NCI-H2227 treated with DMSO at 0.1 percent for 48 hours (cell line): ENCODE measurements at regions not wholly inside any gene's neighbourhood (a gene's known extent, or its start where the extent isn't known, plus 50 kb on each side); places are given as distances from the start of the nearest gene placed in this dataset.
"Not testable (repeated sequence)": the region's sequence is repeated elsewhere in the genome, so short reads cannot be mapped to it uniquely, and the experiment has no call there.

Experiments
- DNase-seq: peaks from one replicate; lab custom pipeline; 2025; lab: John Stamatoyannopoulos, UW

- no peak for DNase-seq
These were observed 466.7 kb upstream of the MYT1L start for GRCh38 chr2:2797797-2798196.

- DNase-seq = no peak
These were observed 465.1 kb upstream of the MYT1L start for GRCh38 chr2:2796207-2796606.

DNA sequence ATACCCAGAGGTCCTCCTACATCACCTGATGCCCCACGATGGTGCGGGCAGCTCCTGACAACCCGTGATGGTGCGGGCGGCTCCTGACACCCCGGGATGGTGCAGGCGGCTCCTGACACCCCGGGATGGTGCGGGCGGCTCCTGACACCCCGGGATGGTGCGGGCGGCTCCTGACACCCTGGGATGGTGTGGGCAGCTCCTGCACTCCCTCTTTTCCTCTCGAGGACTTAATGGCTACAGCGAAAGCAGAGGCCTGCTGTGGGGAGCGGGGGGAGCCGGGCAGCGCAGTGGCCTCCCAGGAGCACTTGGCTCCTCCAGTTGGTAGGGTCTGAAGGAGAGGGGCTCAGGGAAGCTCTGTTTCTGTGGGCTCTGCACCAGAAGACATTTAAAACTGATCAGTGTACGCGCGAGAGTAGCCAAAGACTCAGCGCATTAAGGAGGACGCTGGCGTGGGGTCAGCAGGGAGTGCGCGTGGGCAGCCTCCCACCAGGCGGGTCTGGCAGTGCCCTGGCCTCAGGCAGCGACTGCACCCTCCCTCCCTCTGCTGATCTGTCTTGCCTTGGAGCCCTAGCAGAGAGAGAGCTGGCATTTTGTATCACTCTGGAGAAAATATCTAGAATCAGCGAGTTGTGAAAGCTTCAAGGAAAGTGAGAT lies 464.5 kb upstream of the MYT1L start:
- DNase-seq = no peak

GRCh38 chr2:2793925-2794560 lies 463.0 kb upstream of the MYT1L start:
- DNase-seq = no peak

DNA sequence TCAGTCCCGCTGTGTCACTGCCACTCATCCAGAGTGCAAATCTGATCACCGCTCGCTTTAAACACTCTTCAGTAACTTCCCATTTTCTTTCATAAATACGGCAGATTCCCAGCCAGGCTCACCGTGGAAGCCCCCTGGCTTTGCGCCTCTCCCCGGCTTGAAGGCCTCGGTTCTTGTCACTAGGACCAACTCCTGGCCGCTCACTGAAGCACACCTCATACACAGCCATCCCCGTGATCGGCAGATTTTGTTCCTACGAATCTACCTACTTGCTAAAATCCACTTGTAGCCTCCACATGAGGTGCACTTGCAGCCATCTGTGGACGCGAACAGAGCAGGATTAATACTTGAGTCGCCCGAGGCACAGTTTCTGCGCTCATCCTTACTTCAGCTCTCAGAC lies 462.4 kb upstream of the MYT1L start:
- DNase-seq = no peak

DNA sequence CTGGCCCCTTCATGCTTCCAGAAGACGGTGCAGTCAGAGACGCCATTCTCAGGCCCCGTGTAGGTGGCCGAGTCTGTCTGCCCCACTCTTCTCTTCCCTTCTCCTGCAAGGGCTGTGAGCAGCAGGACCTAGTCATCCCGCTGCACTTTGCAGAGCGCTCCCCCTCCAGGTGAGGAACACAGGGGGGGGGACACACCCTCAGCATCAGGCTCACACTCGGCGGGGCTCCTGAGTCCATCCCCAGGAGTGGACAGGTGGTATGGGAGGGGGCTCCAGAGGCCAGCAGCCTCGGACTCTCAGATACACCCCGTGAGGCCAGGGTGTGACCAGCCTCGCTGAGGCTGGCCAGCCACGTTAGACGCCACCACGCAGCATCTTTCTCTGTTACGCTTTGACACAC lies 460.5 kb upstream of the MYT1L start:
- DNase-seq = no peak

DNA sequence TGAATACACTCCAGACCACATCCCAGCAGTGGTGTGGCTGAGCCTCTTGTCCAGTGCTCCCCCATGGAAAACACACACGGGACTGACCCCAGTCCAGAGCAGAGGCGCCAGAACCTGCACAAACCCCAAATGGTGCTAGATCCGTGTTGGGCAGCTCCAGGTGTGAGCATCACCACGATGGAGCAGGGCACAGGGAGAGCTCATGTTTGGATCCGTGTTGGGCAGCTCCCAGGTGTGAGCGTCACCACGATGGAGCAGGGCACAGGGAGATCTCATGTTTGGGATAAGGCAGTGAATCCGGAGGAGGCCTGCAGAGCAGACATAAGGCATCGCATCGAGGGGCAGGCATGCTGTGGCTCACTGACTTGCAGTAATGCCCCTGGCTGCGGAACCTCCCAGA lies 460.0 kb upstream of the MYT1L start:
- DNase-seq = no peak

GRCh38 chr2:2788076-2788475 lies 457.0 kb upstream of the MYT1L start:
- no peak for DNase-seq

DNA sequence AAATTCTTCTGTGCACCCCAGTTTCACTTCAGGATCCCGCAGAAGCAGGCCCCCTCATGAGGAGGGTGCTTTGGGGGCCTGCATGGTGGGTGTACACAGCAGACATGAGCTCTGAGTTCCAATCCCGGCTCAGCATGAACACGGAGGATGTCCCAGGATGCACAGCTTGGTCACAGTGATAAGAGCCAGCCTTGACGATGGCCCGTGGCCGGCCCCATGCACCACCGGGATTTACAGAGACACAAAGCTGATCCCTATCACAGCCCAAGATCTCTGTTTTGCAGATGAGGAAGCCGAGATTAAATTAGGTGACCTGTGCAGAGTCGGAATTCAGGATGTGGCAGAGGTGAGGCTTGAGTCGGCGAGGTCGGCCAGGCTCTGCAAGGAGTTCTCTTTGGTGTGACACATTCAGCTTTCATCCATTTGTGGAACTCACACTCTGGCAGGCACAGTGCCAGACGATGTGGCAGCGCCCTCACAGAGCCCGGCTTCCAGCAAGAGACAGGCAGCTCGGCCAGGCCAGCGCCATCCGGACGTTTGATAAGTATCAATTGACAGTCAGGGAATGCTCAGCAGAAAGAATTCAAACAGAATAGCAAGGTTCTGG lies 456.3 kb upstream of the MYT1L start:
- no peak for DNase-seq

DNA sequence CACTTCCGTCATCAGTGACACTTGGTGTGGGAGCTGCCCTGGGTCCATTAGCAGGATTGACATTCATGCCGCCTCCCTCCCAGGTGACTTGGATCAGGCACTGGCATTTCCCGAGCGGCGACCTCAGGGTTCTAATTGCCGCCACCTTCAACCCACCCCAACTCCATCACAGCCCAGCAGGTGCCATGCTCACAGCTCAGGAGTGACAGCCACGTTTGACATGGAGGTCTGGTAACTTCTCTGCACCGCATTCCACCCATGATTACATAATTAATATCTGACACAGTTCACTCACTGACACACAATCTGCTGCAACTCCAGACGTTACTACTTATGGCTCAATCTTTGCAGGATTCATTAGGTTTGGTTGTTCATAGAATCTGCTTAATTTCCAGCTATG lies 450.9 kb upstream of the MYT1L start:
- DNase-seq = no peak

DNA sequence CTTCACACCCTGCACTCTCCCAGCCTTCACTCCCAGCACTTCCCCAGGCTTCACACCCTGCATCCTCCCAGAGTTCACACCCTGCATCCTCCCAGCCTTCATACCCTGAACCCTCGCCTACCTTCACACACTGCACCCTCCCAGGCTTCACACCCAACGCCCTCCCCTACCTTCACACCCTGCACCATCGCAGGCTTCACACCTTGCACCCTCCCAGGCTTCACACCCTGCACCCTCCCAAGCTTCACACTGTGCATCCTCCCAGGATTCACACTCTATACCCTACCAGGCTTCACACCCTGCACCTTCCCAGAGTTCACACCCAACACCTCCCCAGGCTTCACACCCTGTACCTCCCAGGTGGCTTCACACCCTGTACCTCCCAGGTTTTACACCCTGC lies 448.7 kb upstream of the MYT1L start:
- DNase-seq = no peak

GRCh38 chr2:2777876-2778275 lies 446.8 kb upstream of the MYT1L start:
- no peak for DNase-seq

DNA sequence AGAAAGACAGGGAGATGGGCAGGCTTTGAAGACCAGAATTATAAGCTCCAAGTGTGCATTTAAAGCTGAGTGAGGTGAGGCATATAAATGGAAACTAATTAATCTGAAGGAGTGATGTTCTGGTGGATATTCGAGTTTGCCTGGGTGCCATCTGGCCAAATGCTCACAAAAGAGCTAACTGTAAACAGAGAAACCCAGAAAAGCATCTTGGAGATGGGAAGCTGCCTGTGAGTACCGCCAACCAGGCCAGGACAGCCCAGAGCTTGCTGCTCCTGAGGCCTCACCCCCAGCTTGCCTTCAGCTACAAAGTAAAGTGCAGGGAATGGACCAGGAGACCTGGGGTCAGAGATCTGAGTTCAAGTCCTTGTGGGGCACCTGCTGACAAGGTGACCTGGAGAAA lies 446.1 kb upstream of the MYT1L start:
- DNase-seq = no peak

DNA sequence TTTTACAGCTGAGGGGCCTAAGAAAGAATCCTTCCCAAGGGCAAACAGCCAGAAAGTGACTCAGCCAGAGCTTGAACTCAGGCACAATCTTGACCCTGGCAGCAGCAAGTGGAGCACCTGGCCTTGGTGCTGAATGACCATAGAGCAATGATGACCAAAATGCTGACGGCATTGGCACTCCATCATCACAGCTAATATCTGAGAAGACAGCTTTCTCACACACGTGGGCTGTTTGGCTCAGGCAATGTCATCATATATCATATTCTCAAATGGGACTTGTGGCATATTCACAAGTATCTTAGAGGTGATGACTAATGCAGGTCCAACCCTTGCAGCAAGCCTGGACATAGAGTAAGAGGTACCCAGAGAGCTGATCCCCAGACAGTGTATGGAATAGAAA lies 443.9 kb upstream of the MYT1L start:
- no peak for DNase-seq

DNA sequence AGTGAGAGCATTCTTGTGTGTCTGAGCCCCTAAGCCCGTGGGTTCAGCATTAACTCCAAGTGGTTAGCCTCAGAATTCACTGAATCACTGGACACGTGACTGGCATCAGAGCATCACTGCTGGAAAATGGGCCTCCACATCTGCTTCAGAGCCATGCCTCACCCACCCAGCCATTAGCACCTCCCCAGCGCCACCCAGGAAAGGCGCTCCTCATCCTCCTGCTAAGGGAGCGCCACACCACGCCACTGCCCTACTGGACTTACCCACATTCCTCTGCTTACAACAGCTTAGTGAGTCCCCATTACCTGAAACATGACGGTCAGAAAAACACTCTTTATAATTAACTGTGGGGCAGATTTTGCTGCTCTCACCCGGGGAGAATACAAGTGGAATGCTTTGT lies 442.6 kb upstream of the MYT1L start:
- DNase-seq = no peak

GRCh38 chr2:2773080-2773479 lies 442.0 kb upstream of the MYT1L start:
- not testable (repeated sequence) for DNase-seq

DNA sequence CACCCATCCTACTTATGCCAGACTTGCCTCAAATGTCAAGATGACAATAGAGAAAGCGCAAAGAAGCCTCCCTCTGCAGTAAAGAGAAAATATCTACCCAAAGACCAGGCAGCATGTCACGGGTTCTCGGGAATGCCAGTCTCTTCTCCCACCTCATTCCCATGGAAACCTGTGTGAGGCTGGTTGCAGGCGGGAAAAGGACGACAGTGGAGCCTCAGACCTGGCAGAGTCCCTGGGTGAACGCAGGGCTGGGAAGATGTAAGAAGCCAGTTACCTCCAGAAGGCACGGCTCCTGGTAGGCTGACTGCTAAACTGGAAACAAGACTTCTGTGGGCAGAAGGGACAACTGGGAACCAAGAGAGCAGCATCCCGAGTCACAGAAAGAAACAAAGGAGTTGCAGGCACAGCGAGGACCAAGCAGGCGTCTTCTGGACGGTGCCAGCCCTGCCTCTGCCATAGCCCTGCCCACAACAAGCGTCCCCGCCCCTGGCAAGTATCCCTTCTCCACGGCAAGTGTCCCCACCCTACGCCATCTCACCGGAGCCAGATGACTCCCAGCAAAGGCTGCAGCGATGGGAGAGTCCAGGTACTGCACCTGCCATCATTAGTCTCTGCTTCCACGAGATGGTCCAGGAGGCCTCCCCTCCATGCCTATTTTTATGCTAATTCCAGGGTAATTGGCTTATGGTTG lies 440.8 kb upstream of the MYT1L start:
- no peak for DNase-seq

DNA sequence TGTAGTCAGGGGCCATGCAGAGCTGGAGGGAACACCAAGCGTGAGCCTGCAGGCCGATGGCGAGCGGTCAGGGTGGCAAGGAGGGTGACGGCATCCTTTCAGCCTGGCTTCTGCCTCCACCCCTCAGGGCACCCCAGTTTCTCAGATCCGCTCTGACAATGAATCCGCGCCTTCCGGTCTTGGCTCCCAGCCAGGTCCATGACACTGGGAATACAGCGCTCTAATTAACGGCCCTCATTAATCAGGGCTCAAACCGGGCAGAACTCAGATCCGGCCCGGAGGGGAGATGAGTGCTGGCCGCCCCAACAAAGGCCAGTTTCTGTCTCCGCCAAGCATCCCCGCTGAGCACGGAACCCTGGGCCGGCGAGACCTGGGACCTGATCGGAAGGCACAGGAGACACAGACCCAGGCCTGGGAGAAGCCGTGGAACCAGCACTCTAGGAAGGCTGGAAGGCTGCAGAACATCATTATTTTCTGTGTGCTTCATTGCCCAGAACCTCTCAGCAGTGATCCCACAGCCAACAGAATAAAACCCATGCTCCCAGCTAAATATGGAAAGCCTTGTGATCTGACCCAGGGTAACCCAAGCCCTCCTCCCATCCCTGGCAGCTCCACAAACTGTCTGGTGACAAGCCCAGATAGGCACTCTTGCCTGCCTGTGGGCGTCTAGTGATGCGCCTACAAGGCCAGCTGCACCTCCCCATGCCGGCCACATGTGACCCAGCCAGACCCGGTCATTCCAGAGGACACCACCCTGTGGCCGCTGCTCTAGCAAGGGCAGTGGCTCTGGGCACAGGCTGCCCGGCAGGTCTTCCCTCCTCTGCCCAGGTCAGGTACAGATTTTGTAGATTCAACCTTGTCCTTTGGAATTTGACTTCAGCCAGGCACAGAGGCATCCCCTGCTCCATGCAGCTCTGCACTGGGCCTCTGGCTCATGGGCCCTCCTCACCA lies 438.7 kb upstream of the MYT1L start:
- no peak for DNase-seq

DNA sequence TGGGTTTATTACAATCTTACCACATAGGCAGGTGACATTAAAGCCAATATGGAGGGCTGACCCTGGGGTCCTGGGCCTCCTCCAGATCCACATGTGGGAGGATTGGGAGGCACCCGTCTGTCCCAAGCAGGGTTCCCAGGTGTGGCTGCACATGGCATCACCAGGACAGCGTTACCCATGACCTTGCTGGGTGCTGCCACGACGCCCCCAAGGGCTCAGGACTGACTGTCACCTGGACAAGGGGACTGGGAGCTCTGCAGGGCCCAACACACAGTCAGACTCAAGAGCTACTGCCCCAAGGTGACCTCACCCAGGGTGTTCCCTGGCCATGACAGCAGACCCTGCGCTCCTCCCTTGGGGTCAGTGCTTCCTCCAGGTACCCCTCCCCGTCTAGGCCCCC lies 437.4 kb upstream of the MYT1L start:
- no peak for DNase-seq

- no peak for DNase-seq
These were observed 436.8 kb upstream of the MYT1L start for GRCh38 chr2:2767837-2768236.

DNA sequence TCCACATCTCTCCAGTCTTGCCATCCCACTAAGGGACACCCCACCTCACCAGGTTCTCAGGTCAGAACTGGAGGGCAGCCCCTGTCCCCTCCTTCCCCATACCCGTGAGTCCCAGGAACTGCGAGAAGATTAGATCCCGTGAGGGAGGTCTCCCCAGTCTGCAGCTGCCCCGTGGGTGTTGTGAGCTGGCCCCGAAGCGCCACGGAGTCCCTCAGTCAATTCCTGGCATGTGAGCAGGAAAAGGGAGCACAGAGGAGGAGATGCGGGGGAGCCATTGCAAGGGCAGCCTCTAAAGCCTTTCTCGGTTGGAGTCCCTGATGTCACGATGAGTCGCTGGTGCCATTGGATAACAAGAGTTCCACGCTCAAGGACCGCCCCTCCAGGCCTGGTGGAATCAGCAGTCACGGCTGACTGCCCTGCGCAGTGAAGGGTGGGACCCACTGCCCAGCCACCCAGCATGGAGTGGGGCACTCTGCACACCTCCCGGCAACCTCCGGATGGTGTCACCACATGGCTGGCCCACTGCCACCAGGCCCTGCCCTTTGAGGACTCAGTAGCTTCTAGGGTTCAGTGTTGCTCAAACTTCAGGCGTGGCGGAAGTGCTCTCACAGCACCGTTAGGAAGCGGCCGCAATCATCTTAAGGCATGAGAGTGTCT lies 434.9 kb upstream of the MYT1L start:
- no peak for DNase-seq
